PFSK-1 (cell line): ENCODE measurements at regions not wholly inside any gene's neighbourhood (a gene's known extent, or its start where the extent isn't known, plus 50 kb on each side); places are given as distances from the start of the nearest gene placed in this dataset.

Source experiments
- POLR2AphosphoS5 ChIP-seq: IDR thresholded peaks from 2 replicates; pipeline ENCODE4 v1.6.1; 2012; ENCODE audit warnings: low read depth, mild to moderate bottlenecking, control low read depth, low read length, moderate library complexity
- SIN3A ChIP-seq: IDR thresholded peaks from 2 replicates; pipeline ENCODE4 v1.6.1; 2012; ENCODE audit warnings: mild to moderate bottlenecking, low read length, moderate library complexity, borderline replicate concordance; ENCODE audit not compliant: insufficient read depth
- TAF1 ChIP-seq: IDR thresholded peaks from 2 replicates; pipeline ENCODE4 v1.6.1; 2012; ENCODE audit warnings: low read length, control low read depth, borderline replicate concordance; ENCODE audit not compliant: insufficient read depth

DNA sequence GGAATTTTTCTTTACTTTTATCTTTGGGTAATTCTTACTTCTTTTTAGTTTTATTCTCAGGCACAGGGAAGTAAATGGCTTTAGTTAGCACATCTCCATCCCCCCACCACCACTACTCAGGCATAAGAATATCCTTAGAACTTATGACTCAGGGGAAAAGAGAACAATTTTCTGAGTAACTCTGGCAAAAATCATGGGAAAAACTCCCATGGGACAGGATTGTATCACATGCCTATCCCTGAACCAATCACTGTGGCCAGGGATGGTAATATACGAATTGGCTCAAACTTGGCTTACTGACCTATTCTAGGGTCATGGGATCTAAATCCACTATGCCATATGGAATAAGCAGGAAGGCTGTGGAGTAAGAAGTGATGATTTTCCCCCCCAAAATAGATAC is 339.1 kb downstream of the BTBD3 start:
- TF ChIP-seq TAF1: no peak
- no peak for TF ChIP-seq POLR2AphosphoS5
- TF ChIP-seq SIN3A: no peak
